ENCODE measurements at regions not wholly inside any gene's neighbourhood (a gene's known extent, or its start where the extent isn't known, plus 50 kb on each side); places are given as distances from the start of the nearest gene placed in this dataset.

DNA sequence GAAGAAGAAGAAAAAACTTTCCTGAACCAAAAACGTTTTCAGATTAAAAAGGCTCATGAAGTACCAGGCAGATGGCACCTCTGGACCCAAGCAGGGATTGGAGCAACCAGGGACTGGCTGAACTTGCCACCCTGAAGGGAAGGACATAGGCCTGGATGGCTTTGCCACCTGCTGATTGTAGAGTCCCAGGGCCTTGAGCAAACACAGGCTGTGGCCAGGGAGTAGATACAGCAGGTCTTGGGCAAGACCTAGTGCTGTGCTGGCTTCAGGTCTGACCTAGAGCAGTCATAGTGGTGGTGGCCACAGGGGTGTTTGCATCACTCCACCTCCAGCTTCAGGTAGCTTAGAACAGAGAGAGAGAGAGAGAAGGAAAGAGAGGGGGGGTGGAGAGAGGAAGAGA is 176.7 kb upstream of the FOXN2 start:
- TF ChIP-seq YY1 (IDR thresholded peaks at IDR 0.05; ENCODE audit: insufficient read depth, insufficient replicate concordance, low read depth, low read length) (no peak), REST (IDR thresholded peaks at IDR 0.05; ENCODE audit: borderline replicate concordance in 1 of 2, low read depth in 1 of 2, low read length in 2 of 2) (no peak), ZFP36 (IDR thresholded peaks at IDR 0.05; ENCODE audit: borderline replicate concordance, low read depth, low read length, partially characterized antibody) (no peak), CAMTA2 (CRISPR knock-in tag; IDR thresholded peaks at IDR 0.05; ENCODE audit: borderline replicate concordance) (no peak), CTCF (CRISPR knock-in tag; IDR thresholded peaks at IDR 0.05) (no peak), MLX (CRISPR knock-in tag; IDR thresholded peaks at IDR 0.05) (no peak), MXI1 (IDR thresholded peaks at IDR 0.05; ENCODE audit: borderline replicate concordance, low read depth, low read length) (no peak)
- TF ChIP-seq, protein P1, sequence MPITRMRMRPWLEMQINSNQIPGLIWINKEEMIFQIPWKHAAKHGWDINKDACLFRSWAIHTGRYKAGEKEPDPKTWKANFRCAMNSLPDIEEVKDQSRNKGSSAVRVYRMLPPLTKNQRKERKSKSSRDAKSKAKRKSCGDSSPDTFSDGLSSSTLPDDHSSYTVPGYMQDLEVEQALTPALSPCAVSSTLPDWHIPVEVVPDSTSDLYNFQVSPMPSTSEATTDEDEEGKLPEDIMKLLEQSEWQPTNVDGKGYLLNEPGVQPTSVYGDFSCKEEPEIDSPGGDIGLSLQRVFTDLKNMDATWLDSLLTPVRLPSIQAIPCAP (CRISPR knock-in tag; IDR thresholded peaks at IDR 0.05; ENCODE audit: low read depth) = no peak
- TF ChIP-seq, protein P2, sequence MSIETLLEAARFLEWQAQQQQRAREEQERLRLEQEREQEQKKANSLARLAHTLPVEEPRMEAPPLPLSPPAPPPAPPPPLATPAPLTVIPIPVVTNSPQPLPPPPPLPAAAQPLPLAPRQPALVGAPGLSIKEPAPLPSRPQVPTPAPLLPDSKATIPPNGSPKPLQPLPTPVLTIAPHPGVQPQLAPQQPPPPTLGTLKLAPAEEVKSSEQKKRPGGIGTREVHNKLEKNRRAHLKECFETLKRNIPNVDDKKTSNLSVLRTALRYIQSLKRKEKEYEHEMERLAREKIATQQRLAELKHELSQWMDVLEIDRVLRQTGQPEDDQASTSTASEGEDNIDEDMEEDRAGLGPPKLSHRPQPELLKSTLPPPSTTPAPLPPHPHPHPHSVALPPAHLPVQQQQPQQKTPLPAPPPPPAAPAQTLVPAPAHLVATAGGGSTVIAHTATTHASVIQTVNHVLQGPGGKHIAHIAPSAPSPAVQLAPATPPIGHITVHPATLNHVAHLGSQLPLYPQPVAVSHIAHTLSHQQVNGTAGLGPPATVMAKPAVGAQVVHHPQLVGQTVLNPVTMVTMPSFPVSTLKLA (IDR thresholded peaks at IDR 0.05) = no peak
- TF ChIP-seq, protein P3, sequence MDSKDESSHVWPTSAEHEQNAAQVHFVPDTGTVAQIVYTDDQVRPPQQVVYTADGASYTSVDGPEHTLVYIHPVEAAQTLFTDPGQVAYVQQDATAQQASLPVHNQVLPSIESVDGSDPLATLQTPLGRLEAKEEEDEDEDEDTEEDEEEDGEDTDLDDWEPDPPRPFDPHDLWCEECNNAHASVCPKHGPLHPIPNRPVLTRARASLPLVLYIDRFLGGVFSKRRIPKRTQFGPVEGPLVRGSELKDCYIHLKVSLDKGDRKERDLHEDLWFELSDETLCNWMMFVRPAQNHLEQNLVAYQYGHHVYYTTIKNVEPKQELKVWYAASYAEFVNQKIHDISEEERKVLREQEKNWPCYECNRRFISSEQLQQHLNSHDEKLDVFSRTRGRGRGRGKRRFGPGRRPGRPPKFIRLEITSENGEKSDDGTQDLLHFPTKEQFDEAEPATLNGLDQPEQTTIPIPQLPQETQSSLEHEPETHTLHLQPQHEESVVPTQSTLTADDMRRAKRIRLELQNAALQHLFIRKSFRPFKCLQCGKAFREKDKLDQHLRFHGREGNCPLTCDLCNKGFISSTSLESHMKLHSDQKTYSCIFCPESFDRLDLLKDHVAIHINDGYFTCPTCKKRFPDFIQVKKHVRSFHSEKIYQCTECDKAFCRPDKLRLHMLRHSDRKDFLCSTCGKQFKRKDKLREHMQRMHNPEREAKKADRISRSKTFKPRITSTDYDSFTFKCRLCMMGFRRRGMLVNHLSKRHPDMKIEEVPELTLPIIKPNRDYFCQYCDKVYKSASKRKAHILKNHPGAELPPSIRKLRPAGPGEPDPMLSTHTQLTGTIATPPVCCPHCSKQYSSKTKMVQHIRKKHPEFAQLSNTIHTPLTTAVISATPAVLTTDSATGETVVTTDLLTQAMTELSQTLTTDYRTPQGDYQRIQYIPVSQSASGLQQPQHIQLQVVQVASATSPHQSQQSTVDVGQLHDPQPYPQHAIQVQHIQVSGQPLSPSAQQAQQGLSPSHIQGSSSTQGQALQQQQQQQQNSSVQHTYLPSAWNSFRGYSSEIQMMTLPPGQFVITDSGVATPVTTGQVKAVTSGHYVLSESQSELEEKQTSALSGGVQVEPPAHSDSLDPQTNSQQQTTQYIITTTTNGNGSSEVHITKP (CRISPR knock-in tag; IDR thresholded peaks at IDR 0.05; ENCODE audit: low read depth) = no peak
